GM12892 (cell line): ENCODE measurements at regions not wholly inside any gene's neighbourhood (a gene's known extent, or its start where the extent isn't known, plus 50 kb on each side); places are given as distances from the start of the nearest gene placed in this dataset.

Experiments
- DNase-seq: peaks from one replicate; pipeline ENCODE4 v3.0.0; 2011; ENCODE audit not compliant: insufficient read length
- FAIRE-seq: peaks from 2 replicates; lab custom pipeline; 2011; peaks lifted over from hg19 to GRCh38; lab: Jason Lieb, UNC
- POLR2A ChIP-seq: IDR thresholded peaks from 2 replicates; pipeline ENCODE4 v1.6.1; 2011; ENCODE audit warnings: low read depth, low read length, control low read depth
- POLR2AphosphoS5 ChIP-seq: IDR thresholded peaks from 2 replicates; pipeline ENCODE4 v1.6.1; 2011; ENCODE audit warnings: low read depth, low read length, control low read depth
- TAF1 ChIP-seq: IDR thresholded peaks from 2 replicates; pipeline ENCODE4 v1.6.1; 2011; ENCODE audit warnings: low read depth, mild to moderate bottlenecking, control low read depth, low read length, borderline replicate concordance

- DNase-seq (no peak), FAIRE-seq (no peak)
- TF ChIP-seq POLR2AphosphoS5 (no peak), TAF1 (no peak), POLR2A (no peak)
Measured at GRCh38 chr18:46301081-46301480, 196.9 kb downstream of the HAUS1 start.

- no peak for DNase-seq
- TF ChIP-seq POLR2AphosphoS5: no peak
- TF ChIP-seq TAF1: no peak
- TF ChIP-seq POLR2A: no peak
- FAIRE-seq: no peak
Measured at GRCh38 chr18:46301571-46301970, 197.4 kb downstream of the HAUS1 start.

DNA sequence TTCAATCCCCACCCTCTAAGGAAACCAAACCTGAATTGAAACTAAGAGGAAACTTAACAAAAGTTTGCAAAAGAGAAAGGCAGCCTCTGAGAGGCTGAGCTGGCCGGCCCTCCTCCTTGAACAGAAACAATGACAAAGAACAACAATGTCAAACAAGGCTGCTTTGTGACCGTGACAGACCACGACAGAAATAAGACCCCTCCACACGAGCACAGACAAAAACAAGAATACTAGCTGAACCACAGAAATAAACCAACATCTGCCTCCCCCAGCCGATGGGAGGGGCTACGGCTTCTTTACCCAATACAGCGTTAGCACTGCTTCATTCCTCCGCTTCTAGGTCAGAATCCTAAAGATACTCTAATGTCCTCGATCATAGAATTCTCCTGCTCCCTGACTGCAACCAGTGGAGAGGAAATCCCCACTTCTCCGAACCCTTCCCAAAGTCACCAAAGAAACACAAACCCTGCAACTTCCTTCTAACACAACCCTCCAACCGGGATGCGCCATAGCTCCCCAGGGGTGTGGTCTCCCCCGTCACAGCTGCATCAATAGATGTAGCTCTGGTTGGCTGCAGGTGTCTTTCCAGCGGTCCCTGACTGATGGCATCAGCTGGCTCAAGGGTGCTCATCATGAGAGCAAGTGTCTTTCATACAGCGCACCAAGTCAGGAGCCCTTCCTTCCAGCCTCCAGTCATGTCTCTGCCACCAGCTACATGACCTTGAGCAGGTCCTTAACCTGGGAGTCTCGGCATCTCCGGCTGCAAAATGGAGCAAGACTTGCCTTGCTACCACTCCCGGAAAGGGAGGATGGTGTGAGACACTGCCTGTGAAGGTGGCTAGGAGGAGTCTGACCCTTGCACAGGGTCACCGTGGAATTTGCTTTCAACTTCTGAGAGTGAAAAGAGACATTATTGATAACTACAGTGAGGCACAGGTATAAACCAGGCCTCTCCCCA lies 198.6 kb downstream of the HAUS1 start:
- FAIRE-seq: no peak
- DNase-seq: no peak
- no peak for TF ChIP-seq POLR2AphosphoS5
- no peak for TF ChIP-seq TAF1

DNA sequence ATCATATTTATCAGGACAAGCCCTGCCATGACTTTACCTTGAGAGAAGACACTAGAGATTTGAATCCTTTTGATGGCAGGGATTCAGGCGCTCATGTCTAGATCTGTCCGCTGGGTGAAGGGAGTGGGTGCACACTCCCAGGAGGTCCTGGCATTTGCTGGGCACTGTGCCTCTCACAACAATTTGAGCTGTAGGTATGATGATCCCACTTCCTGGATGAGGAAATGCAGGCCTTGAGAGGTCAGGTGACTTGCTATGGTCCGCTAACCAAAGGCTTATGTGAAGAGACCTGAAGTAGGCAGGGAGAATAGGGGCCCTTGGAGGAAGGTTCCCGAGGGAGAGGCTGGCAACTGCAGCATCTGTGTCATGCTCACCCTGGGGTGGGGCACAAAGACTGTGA lies 206.1 kb downstream of the HAUS1 start:
- DNase-seq (no peak), FAIRE-seq (no peak)
- no peak for TF ChIP-seq POLR2AphosphoS5
- TF ChIP-seq POLR2A: no peak
- TF ChIP-seq TAF1: no peak

DNA sequence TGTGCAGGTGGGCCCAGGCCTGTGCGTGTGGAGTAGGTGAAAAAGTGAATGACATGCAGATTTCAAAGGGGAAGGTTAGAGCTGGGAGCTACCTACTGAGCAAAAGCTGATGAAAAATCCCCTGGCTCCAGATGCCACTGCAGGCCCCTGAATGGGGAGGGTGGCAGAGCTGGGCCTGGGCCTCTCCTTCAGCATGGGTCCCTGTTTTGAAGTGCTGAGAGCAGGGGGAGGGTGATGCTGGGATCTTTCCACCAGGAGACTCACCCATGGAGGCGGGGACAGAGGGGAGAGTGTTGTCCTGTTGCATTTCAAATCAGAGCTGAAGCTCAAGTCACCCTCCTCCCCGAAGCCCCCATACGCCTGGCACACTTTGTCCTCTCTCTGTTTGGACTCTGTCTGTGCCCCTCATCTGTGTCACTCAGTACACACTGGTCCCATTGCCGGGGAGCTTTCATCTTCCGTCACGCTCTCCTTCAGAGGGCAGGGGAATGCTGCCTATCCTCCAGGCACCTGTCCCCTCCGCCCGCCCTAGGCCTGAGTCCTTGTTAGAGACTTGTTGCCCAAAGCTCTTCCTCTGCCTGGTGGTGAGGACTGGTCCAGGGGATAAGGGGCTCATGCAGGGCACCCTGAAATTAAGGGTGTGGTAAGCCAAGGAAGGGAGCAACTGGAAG lies 206.6 kb downstream of the HAUS1 start:
- TF ChIP-seq POLR2AphosphoS5 (no peak), TAF1 (no peak), POLR2A (no peak)
- FAIRE-seq: no peak
- DNase-seq: no peak

DNA sequence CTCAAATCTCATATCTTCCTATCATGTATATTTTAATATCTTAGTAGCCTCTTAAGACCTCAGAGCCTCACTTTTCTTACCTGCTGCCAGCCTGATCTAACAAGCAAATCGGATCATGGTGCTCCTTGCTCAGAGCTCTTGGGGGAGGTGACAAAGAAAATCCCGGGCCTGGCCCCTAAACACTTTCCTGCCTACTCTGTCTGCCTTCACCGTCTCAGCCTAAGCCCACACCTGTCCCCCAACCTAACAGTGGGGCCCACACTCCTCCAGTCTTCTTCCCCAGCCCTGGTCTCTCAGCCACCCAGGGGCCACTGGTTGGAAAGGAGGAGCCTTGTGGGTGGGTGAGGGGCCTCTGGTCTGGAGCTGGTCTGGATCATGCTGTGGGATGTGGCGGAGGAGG lies 207.3 kb downstream of the HAUS1 start:
- TF ChIP-seq POLR2A: no peak
- TF ChIP-seq TAF1: no peak
- no peak for TF ChIP-seq POLR2AphosphoS5
- DNase-seq (no peak), FAIRE-seq (no peak)

DNA sequence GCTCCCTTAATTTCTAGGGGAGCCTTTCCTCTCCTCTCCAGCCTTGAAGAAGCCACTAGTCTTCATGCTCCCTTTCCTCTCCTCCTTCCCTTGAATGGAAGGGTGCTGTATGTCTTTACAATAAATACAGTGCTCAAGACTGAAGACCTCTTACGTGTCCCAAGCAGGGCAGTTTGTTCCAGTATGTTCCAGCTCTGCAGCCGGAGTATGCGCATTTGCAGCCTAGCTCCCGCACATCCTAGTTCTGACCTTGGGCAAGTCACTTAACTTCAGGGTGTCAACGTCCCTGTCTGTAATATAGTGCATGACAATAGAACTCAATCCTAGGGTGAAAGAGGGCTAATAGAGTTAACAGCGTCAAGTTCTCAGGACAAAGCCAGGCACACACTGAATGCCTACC lies 208.0 kb downstream of the HAUS1 start:
- FAIRE-seq (no peak), DNase-seq (no peak)
- no peak for TF ChIP-seq POLR2A

DNA sequence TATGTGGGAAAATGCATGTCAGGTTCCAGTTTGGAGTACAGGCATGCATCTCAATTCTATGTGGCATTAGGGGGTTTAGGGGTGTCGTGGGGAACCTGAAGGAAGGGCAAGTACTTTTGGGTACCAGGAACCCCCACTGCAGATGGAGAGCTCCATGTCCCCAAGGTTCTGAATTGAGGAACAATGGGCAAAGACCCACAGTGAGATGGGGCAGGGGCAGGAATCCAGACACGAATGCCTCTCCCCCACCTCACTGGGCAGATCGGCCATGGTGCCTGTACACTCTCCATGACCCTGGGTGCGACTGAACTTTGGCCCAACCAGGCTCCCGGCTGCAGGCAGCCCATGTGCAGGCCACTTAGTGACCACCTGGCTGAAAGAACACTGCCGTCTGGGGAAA lies 209.3 kb downstream of the HAUS1 start:
- no peak for TF ChIP-seq TAF1
- no peak for TF ChIP-seq POLR2A
- TF ChIP-seq POLR2AphosphoS5: no peak
- DNase-seq: no peak
- FAIRE-seq: no peak

DNA sequence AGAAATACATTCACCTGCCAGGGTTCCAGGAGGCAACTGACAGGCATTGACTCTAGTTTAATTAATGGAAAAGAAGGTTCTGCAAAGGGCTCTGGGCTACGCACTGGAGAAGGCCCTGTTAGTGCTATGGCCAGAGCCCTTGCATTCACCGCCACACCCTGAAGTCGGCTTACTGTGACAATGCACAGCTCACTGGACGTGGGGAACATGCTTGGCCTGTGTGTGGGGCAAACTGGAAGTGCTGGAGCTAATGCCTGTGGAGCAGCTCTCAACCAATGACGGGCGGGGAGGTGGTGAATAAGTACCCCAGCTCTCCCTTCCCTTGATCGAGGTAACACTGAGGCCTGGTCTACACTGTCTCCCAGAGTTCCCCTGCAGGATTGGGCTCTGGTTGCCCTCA lies 209.8 kb downstream of the HAUS1 start:
- TF ChIP-seq TAF1 (no peak), POLR2AphosphoS5 (no peak), POLR2A (no peak)
- FAIRE-seq: no peak
- DNase-seq: no peak

DNA sequence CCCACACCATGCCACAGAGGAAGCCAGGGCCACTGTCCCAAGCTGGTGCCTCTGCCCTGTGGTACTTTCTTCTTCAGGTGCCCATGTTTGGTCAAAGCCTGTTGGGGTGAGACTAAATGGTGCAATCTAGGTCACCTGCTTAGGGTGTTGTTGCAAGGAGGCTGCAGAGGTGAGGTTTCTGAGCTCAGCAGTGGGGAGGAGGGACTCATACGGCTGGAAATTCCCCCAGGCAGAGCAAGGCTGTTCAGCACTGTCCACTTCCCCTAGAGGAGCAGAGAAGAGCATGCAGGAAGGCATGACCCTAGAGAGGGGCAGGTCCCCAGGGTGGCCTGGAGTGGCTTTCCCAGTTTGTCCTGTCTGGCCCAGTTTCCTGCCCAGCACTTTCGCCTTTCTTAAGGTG lies 211.0 kb downstream of the HAUS1 start:
- no peak for FAIRE-seq
- no peak for TF ChIP-seq TAF1
- TF ChIP-seq POLR2A: no peak
- TF ChIP-seq POLR2AphosphoS5: no peak

DNA sequence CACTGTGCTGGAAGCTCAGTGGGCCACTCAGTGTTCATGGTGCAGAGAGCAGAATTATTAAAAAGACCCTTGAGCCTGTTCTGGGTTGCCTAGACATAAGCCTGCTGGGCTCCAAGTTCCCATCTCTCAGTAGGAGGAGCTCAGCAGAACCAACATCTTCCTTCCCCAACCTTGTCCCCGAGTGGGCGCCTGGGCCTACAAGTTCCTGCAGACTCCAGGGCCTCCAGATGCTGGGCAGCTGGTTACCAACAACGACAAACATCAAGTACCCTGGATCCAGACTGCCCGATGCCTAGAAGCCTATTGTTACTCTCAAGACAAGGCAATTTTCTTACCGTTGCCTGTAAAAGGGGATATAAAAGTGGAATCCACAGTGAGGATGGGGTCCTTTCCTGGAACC lies 214.2 kb downstream of the HAUS1 start:
- DNase-seq: no peak
- no peak for TF ChIP-seq POLR2A
- TF ChIP-seq TAF1: no peak
- TF ChIP-seq POLR2AphosphoS5: no peak
- no peak for FAIRE-seq

More for the DNA sequence above, 211.0 kb downstream of the HAUS1 start:
- DNase-seq: no peak

- DNase-seq: no peak
- TF ChIP-seq TAF1 (no peak), POLR2AphosphoS5 (no peak), POLR2A (no peak)
- no peak for FAIRE-seq
Measured at GRCh38 chr18:46319783-46320182, 215.6 kb downstream of the HAUS1 start.

DNA sequence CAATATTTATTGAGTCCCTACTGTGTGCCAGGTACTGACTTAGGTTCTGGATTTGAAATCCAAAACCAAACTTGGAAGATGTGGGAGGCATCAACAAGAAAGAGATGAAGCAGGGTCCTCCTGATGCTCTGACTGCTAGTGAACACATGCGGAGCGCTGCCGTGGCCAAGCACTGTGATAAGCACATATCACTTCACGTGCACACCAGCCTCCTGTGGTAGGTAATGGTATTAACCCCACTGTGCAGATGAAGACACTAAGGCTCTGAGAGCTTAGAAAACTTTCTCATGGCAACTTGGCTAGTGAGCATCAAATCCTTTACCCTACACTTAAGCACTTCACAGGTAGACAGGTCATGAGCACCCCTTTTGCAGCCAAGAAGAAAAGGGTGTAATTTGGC lies 216.1 kb downstream of the HAUS1 start:
- FAIRE-seq (no peak), DNase-seq (no peak)
- TF ChIP-seq POLR2A: no peak
- TF ChIP-seq TAF1: no peak
- TF ChIP-seq POLR2AphosphoS5: no peak
